SH-SY5Y (cell line): ENCODE measurements at regions not wholly inside any gene's neighbourhood (a gene's known extent, or its start where the extent isn't known, plus 50 kb on each side); places are given as distances from the start of the nearest gene placed in this dataset.

Source experiments
- GATA2 ChIP-seq: IDR thresholded peaks from 2 replicates; pipeline ENCODE4 v1.6.1; 2011; ENCODE audit warnings: mild to moderate bottlenecking, low read depth, low read length
- GATA3 ChIP-seq: IDR thresholded peaks from 2 replicates; pipeline ENCODE4 v1.6.1; 2011; ENCODE audit warnings: low read depth, mild to moderate bottlenecking, low read length, moderate library complexity

DNA sequence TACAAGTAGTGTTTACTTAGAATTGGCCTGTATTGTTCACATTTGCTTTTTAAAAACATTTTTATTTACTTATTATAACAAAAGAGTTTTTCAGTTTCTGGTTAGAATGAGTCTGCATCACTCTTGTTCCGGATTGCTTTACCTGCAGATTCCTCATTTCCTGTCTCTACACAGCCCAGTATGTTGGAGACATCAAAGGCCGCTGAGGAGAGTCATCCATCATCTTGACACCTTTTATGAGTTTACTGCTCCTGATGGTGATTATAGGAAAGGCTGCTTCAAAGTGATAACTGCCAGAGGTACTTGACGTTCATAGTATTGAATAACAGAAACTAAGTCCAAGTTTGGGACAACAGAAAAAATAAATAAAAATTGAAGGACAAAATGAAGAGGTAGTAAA is 490.5 kb upstream of the CA10 start:
- TF ChIP-seq GATA2 = no peak
- no peak for TF ChIP-seq GATA3
